Fibroblast of lung (primary cell): ENCODE measurements at regions not wholly inside any gene's neighbourhood (a gene's known extent, or its start where the extent isn't known, plus 50 kb on each side); places are given as distances from the start of the nearest gene placed in this dataset.

Source experiments
- EZH2 ChIP-seq: IDR thresholded peaks from 2 replicates; pipeline ENCODE4 v1.5.1; 2012; ENCODE audit warnings: low read length, control low read depth, mild to moderate bottlenecking; ENCODE audit errors: missing control alignments
- TF ChIP-seq, protein P1 (sequence below), 2 donors: IDR thresholded peaks in 1 of 2; conservative IDR thresholded peaks in 1 of 2; 1 replicate in 1 of 2; 2 replicates in 1 of 2; pipeline ENCODE4 v1.5.1; 2011 to 2012; ENCODE audit warnings: low read length in 2 of 2, control low read depth in 1 of 2, inconsistent platforms in 1 of 2, low read depth in 1 of 2, mild to moderate bottlenecking in 1 of 2

DNA sequence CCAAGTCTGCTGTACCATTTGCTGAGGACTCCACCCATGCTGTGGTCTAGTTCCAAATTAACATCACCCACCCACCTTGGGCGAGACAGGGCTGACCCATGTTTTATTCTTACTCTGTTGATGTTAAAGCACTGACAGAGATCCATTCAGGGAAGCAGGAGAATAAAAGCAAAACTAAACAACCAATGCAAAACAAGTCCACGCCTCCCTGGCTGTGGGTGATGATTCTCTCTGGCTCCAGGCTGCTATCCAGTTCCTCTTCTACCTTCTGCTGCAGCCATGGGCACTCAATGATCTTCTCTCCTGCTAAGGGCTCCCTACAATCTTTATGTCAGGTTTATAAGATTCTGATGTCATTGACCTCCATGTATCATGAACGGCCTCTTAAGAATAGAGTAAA lies 786.6 kb upstream of the ID2 start:
- TF ChIP-seq, protein P1, sequence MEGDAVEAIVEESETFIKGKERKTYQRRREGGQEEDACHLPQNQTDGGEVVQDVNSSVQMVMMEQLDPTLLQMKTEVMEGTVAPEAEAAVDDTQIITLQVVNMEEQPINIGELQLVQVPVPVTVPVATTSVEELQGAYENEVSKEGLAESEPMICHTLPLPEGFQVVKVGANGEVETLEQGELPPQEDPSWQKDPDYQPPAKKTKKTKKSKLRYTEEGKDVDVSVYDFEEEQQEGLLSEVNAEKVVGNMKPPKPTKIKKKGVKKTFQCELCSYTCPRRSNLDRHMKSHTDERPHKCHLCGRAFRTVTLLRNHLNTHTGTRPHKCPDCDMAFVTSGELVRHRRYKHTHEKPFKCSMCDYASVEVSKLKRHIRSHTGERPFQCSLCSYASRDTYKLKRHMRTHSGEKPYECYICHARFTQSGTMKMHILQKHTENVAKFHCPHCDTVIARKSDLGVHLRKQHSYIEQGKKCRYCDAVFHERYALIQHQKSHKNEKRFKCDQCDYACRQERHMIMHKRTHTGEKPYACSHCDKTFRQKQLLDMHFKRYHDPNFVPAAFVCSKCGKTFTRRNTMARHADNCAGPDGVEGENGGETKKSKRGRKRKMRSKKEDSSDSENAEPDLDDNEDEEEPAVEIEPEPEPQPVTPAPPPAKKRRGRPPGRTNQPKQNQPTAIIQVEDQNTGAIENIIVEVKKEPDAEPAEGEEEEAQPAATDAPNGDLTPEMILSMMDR (conservative IDR thresholded peaks at IDR 0.05 in 1 of 2, IDR thresholded peaks at IDR 0.05 in 1 of 2; ENCODE audit: low read depth in 1 of 2, low read length in 2 of 2): no peak
- no peak for TF ChIP-seq EZH2
